Putamen (tissue), 1 donor: ENCODE measurements at regions not wholly inside any gene's neighbourhood (a gene's known extent, or its start where the extent isn't known, plus 50 kb on each side); places are given as distances from the start of the nearest gene placed in this dataset.
"Not testable (repeated sequence)": the region's sequence is repeated elsewhere in the genome, so short reads cannot be mapped to it uniquely, and the experiment has no call there.

Experiments used
- DNase-seq: peaks from one replicate; pipeline ENCODE4 v3.0.0-alpha.2; 2016; ENCODE audit warnings: low spot score

DNA sequence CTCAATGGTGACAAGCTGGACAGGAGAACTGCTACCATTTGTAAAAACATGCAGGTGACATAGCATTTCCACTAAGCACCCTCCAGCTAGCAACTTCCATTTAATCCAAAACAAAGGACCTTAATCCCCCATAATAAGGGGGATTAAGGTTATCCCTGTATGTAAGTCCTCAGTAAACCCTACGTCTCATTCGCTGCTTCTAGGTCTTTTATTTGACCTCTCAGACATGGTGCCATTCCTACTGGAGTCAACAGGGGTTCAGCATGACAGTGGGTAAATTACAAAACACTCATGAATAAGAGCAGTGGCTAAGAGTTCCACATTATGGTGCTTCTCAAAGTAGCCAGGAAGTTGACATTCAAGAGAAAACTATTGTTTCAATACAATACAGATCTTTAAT, 121.8 kb upstream of the CAV2 start:
- DNase-seq = no peak

DNA sequence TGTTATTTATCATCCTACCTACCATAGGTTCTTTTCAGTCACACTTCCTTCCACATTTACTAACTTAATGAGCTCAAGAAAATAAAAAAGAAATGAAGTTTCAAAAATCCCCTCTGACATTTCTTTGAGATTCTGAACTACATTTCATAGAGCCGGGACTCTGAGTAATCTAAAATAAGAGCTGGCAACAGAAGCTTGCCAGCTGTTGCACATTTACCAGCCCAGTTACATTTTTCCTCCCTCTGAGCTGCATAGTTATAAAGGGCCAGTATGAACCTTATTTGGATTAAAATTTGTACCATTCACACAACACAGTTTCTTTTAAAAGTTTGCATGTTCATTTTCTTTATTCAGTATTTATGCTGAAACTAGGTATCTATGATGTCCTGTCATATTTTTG, 119.5 kb upstream of the CAV2 start:
- no peak for DNase-seq

GRCh38 chr7:116382375-116382774, 117.2 kb upstream of the CAV2 start:
- no peak for DNase-seq

GRCh38 chr7:116384936-116385635, 114.5 kb upstream of the CAV2 start:
- no peak for DNase-seq

- DNase-seq = no peak
Measured at GRCh38 chr7:116386674-116387073, 112.9 kb upstream of the CAV2 start.

GRCh38 chr7:116390363-116390762, 109.2 kb upstream of the CAV2 start:
- no peak for DNase-seq

DNA sequence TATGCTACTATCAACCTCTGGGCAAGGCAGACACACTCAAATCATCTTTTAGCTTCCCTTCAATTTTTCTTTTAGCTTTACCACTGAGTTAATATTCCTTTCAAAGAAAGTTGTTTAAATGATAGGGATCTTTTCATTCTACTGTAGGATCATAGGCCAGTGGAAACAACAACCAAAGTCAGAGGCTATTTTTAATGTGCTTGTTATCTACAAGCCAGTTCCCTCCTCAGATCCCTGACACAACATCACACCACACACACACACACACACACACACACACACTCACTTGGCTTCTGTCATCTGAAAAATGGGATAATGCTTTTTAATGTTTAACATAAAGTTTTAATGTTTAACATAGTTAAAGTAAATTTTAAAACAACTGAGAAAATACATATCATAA, 106.7 kb upstream of the CAV2 start:
- DNase-seq = no peak

DNA sequence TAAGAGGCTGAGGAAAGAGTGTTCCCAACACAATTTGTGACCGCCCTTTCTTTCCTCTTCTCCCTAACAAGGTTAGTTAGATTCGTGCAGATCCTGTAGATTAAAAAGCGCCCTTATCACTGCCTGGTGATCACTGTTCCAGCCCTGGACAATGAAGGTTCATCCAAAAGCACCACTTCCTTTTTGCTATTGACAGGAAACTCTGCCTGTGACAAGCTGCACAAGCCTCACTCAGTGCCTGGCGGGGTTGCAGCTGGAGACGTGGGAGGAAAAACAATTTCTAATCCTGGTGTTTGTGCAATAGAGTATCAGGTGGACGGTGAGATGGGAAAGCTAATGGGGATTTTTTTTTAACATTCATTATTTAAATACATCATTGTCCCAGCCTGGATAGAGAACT, 105.9 kb upstream of the CAV2 start:
- no peak for DNase-seq

- DNase-seq = no peak
Measured at GRCh38 chr7:116394106-116394505, 105.4 kb upstream of the CAV2 start.

DNA sequence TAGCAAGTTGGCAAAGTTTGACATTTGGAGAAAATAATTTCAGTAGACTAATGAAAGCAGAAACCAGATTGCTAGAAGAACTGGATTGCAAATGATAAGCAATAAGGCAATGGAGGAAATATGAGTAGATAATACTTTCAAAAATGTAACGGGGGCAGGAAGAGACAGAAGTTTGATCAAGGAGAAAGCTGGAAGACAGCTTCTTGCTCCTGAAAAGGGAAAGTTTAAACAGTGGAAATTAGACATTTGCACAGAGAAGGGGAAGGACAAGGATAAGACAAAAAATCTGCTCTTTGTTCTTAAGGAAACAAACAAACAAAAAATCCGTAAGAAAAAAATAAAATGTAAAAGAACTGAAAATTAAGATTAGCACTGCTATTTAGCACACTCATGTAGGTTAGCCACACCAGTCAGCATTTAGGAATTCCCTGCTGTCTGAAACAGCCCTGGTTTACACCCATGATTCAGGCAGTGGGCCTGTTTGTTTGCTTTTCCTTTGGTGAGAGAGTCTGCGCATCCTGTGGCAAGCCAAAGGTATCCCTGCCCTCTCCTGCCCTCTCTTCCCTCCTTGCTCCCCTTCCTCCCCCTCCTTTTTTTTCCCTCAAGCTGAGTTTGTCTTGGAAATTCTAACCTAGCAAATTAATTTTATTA, 104.3 kb upstream of the CAV2 start:
- no peak for DNase-seq

- no peak for DNase-seq
Measured at GRCh38 chr7:116398672-116399071, 100.9 kb upstream of the CAV2 start.

GRCh38 chr7:116399819-116400218, 99.7 kb upstream of the CAV2 start:
- no peak for DNase-seq

GRCh38 chr7:116400522-116400921, 99.0 kb upstream of the CAV2 start:
- no peak for DNase-seq

DNA sequence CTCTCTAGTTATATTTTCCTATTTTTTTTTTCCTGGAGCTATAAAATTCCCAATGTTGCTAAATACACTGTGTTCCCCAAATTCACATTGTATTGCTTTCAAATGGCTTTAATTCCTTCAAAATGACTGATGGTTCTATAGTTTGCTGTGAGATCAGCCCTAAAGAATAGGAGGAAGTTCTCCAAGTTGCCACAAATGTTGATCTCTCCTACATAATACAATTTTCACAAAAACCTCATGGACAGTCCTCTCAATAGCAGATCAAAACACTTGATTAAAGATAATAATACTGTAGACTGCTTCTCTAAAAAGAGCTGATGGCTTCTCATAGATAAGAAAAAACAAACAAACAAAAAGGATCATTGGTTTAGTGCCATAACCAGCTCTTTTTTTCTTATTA, 97.8 kb upstream of the CAV2 start:
- DNase-seq = no peak

DNA sequence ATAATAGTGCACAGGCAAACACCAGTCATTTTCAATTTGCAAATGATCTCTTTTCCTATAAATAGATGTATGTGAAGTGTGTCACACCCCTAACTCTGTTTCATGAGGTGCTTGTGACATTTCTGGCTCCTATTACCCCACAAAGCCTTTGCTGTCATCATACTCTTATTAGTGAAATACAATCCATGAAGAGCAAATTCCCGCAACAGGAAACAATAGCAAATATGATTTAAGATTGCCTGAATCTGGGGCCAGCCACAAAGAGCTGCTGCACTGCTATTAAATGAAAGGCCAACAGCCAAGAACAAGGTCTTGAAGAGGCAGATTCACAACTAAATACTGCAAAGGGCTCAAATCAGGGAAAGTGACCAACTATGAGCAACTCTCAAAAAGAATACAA, 96.3 kb upstream of the CAV2 start:
- DNase-seq = no peak

DNA sequence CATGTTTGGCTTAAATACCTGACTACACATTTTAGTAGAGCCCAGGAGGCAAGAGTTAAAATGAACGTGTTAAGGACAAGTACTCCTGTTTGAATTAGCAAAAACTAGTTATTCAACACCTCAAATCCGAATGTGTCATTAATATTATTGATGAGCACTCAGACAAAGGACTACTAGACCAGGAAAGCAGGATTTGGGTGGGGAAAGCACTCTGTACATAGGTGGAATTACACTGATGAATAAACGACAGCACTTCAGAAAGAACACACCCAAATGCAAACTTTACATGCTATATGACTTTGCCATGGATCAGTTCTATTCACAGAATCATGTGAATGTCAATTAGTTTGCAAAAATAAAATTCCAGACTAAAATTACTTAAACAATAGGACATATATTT, 95.1 kb upstream of the CAV2 start:
- DNase-seq = no peak

GRCh38 chr7:116405810-116406209, 93.7 kb upstream of the CAV2 start:
- no peak for DNase-seq

GRCh38 chr7:116407165-116407564, 92.4 kb upstream of the CAV2 start:
- no peak for DNase-seq

GRCh38 chr7:116408166-116408565, 91.4 kb upstream of the CAV2 start:
- DNase-seq = no peak

GRCh38 chr7:116408831-116409453, 90.6 kb upstream of the CAV2 start:
- not testable (repeated sequence) for DNase-seq

DNA sequence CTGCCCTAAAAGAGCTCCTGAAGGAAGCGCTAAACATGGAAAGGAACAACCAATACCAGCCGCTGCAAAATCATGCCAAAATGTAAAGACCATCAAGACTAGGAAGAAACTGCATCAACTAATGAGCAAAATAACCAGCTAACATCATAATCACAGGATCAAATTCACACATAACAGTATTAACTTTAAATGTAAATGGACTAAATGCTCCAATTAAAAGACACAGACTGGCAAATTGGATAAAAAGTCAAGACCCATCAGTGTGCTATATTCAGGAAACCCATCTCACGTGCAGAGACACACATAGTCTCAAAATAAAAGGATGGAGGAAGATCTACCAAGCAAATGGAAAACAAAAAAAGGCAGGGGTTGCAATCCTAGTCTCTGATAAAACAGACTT, 88.8 kb upstream of the CAV2 start:
- not testable (repeated sequence) for DNase-seq

DNA sequence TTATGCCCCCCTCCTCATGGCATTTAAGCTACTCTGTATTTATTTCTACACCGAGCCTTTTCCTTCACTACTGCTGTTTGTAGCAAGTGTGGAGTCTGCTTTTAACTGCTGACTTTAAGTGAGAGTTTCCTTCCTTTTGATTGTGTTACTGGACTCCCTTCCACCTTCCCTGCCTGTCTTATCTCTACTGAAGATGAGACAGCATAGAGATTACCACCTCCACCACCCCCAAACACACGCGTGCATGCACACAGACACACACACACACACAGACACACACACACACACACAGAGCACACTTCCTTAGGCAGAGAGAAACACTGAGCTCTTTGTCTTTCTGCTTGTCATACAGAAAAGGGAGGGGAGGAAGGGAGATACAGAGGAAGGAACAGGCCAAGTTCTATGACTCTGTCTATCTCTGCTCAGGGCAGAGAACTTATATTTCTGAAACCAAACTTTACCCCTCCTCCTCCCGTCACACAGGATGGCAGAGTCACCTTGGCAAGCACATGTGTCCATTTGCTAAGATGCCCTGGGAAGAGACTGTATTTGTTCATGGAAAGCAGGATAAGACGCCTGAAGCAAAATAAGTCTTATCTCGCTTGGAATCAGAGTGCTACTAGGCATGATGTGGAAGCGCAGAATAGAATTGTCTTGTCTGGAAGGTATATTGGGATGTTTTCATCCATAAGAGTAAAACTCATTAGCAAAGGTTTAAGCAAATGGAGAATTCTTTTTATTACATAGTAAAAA, 81.8 kb upstream of the CAV2 start:
- peak; percentile 12 for DNase-seq

DNA sequence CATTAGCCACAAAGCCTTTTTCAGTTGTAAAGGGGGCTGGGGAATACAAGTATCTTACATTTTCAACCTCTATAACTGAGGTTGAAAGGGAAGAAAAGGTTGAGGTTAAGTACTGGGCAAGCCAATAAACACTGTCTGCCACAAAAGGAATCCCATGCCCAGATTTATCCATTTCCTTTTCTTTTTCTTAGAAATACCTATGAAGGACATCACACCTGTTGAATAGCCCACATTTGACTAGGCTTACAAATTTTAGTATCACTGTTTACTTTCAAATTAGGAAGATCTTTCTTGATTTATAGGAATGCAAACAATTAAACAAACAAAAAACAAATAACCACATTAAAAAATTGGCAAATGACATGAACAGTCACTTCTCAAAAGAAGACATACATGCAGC, 81.0 kb upstream of the CAV2 start:
- no peak for DNase-seq
